ENCODE measurements at regions not wholly inside any gene's neighbourhood (a gene's known extent, or its start where the extent isn't known, plus 50 kb on each side); places are given as distances from the start of the nearest gene placed in this dataset.

DNA sequence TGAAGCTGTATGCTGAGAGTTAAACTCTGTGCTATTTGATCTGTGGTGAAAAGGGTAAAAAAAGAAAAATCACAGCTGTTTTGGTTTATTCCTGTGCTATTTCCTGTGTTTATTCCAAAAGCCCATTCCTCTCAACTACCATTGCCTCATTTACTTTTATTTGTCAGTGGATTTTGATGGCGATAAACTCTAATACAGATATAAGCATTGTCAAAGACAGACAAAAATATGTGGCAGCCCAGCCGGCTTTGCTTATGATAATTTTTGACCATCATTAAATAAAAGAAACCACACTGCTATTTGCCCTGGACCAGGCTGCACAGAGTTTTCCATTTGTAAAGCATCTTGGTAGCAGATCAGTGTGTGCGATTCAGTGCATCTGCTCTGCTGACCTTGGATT lies 473.6 kb upstream of the ASIC2 start:
- intact Hi-C loops (cut with micrococcal nuclease) (no loop called here), dilution Hi-C loops (cut with MboI; ENCODE audit: extremely low pct_ligation_motif_present, low sequenced_read_pairs) (no loop called here)
- TF ChIP-seq, protein P1, sequence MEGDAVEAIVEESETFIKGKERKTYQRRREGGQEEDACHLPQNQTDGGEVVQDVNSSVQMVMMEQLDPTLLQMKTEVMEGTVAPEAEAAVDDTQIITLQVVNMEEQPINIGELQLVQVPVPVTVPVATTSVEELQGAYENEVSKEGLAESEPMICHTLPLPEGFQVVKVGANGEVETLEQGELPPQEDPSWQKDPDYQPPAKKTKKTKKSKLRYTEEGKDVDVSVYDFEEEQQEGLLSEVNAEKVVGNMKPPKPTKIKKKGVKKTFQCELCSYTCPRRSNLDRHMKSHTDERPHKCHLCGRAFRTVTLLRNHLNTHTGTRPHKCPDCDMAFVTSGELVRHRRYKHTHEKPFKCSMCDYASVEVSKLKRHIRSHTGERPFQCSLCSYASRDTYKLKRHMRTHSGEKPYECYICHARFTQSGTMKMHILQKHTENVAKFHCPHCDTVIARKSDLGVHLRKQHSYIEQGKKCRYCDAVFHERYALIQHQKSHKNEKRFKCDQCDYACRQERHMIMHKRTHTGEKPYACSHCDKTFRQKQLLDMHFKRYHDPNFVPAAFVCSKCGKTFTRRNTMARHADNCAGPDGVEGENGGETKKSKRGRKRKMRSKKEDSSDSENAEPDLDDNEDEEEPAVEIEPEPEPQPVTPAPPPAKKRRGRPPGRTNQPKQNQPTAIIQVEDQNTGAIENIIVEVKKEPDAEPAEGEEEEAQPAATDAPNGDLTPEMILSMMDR (IDR thresholded peaks at IDR 0.05; ENCODE audit: extremely low read depth in 1 of 2, insufficient read depth in 1 of 2, low read depth in 1 of 2, low read length in 2 of 2), result no peak
- TF ChIP-seq POLR2A (IDR thresholded peaks at IDR 0.05; ENCODE audit: low read depth, low read length) (no peak), GATA2 (IDR thresholded peaks at IDR 0.05; ENCODE audit: insufficient read depth, insufficient read length, low read depth, low read length) (no peak), EZH2 (IDR thresholded peaks at IDR 0.05; ENCODE audit: borderline replicate concordance, low read depth, low read length, severe bottlenecking) (no peak), MYC (IDR thresholded peaks at IDR 0.05; ENCODE audit: low read depth, low read length) (no peak), JUN (IDR thresholded peaks at IDR 0.05; ENCODE audit: borderline replicate concordance, insufficient read depth, insufficient read length, low read depth) (no peak), FOS (IDR thresholded peaks at IDR 0.05; ENCODE audit: borderline replicate concordance, insufficient read depth, low read length) (no peak), POLR2AphosphoS5 (IDR thresholded peaks at IDR 0.05; ENCODE audit: insufficient read depth, low read depth, low read length) (no peak)
- TF ChIP-seq, protein P2, sequence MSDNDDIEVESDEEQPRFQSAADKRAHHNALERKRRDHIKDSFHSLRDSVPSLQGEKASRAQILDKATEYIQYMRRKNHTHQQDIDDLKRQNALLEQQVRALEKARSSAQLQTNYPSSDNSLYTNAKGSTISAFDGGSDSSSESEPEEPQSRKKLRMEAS (IDR thresholded peaks at IDR 0.05; ENCODE audit: insufficient read depth, insufficient read length), result no peak
- no peak for DNase-seq (ENCODE audit: low read depth, low spot score)
- no peak overlapping the region for H3K9ac ChIP-seq (replicated peaks; ENCODE audit: extremely low read depth, insufficient read depth, low read length)
- H3K4me3 ChIP-seq (replicated peaks in 1 of 3; ENCODE audit: insufficient read depth in 1 of 3, low read depth in 1 of 3, low read length in 3 of 3), result no peak overlapping the region
- H3K4me1 ChIP-seq (ENCODE audit: control insufficient read depth, extremely low read depth, insufficient read depth, low read length), result no peaks in the 10 kb centered on the region
- no peak for FAIRE-seq
- H3K27ac ChIP-seq (ENCODE audit: insufficient read depth, low read depth, low read length), result no peak overlapping the region
- H3K79me2 ChIP-seq (ENCODE audit: control insufficient read depth, insufficient read depth, low read length), result no peaks in the 10 kb centered on the region
- ChIA-PET POLR2A (no interaction called here), CTCF (interaction anchor here (0.6 to 0.9 kb wide), 2 partner anchors 11 to 13 kb away, joined by 3 read pairs; no protein-coding TSS in a partner anchor)
- H4K20me1 ChIP-seq (replicated peaks; ENCODE audit: control insufficient read depth, extremely low read depth, insufficient read depth, low read length), result no peaks in the 10 kb centered on the region
- H3K36me3 ChIP-seq (ENCODE audit: control insufficient read depth in 2 of 2, extremely low read depth in 1 of 2, insufficient read depth in 2 of 2, low read length in 2 of 2), result no peaks in the 10 kb centered on the region
- H3K27me3 ChIP-seq (ENCODE audit: control insufficient read depth in 2 of 2, insufficient read depth in 2 of 2, low read length in 2 of 2), result no peaks in the 10 kb centered on the region
- H2AFZ ChIP-seq (ENCODE audit: low read depth, low read length), result no peak overlapping the region
- BruUV-seq (replicated peaks), result no TSS peak
- H3K9me3 ChIP-seq (replicated peaks; ENCODE audit: control insufficient read depth, insufficient read depth, low read length), result no peaks in the 10 kb centered on the region
- no peaks in the 10 kb centered on the region for H3K9me1 ChIP-seq (replicated peaks; ENCODE audit: control insufficient read depth, extremely low read depth, insufficient read depth, low read length)
- no peak overlapping the region for H3K4me2 ChIP-seq (ENCODE audit: insufficient read depth, low read length)

Measured in endothelial cell of umbilical vein (primary cell).